Neural progenitor cell (in vitro differentiated cells): ENCODE measurements at regions not wholly inside any gene's neighbourhood (a gene's known extent, or its start where the extent isn't known, plus 50 kb on each side); places are given as distances from the start of the nearest gene placed in this dataset.

Experiments
- EZH2 ChIP-seq: fragments of 200-600 bp; sonication (generic); IDR thresholded peaks from 2 replicates; pipeline ENCODE4 v1.6.1; 2017; ENCODE audit warnings: antibody characterized with exemption, mild to moderate bottlenecking, moderate library complexity
- TF ChIP-seq, protein P1 (sequence below): fragments of 200-600 bp; sonication (generic); IDR thresholded peaks from 2 replicates; pipeline ENCODE4 v1.5.1; 2017; ENCODE audit warnings: antibody characterized with exemption, mild to moderate bottlenecking

DNA sequence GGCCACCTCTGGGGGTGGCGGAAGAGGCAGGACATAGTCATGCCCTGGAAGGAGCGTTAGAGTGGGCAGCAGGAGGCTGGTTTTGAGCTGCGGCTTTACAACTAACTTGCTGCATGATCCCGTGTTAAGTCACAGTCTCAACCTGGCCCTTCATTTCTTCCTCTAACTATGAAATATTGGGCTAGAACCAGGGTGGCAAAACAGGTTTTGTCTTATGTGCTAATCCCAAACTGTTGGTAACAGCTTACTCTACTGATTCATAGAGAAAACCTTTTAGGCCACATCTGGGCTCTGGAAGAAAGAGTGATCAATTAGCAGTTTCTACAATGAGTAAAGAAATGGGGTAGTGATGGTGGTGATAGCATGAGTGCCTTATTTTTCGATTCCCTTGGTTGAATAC, 74.1 kb upstream of the CLINT1 start:
- TF ChIP-seq, protein P1, sequence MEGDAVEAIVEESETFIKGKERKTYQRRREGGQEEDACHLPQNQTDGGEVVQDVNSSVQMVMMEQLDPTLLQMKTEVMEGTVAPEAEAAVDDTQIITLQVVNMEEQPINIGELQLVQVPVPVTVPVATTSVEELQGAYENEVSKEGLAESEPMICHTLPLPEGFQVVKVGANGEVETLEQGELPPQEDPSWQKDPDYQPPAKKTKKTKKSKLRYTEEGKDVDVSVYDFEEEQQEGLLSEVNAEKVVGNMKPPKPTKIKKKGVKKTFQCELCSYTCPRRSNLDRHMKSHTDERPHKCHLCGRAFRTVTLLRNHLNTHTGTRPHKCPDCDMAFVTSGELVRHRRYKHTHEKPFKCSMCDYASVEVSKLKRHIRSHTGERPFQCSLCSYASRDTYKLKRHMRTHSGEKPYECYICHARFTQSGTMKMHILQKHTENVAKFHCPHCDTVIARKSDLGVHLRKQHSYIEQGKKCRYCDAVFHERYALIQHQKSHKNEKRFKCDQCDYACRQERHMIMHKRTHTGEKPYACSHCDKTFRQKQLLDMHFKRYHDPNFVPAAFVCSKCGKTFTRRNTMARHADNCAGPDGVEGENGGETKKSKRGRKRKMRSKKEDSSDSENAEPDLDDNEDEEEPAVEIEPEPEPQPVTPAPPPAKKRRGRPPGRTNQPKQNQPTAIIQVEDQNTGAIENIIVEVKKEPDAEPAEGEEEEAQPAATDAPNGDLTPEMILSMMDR: no peak
- TF ChIP-seq EZH2: no peak
